Prostate gland (tissue), 2 donors: ENCODE measurements at regions not wholly inside any gene's neighbourhood (a gene's known extent, or its start where the extent isn't known, plus 50 kb on each side); places are given as distances from the start of the nearest gene placed in this dataset.
"Not testable (repeated sequence)": the region's sequence is repeated elsewhere in the genome, so short reads cannot be mapped to it uniquely, and the experiment has no call there.

Experiments used
- DNase-seq: peaks from one replicate; pipeline ENCODE4 v3.0.0-alpha.2; 2019; ENCODE audit warnings: low spot score
- H3K27ac ChIP-seq, 2 donors: fragments of 200-600 bp; sonication (generic); 2 replicates each; pipeline ENCODE4 v1.5.1; 2017 to 2019
- H3K27me3 ChIP-seq: fragments of 200-600 bp; sonication (generic); replicated peaks from 2 replicates; pipeline ENCODE4 v1.5.1; 2019; ENCODE audit not compliant: insufficient read depth
- H3K36me3 ChIP-seq, 2 donors: fragments of 200-600 bp; sonication (generic); 1 replicate in 1 of 2; 2 replicates in 1 of 2; pipeline versions ENCODE4 v1.5.1 to v1.8.1; 2017 to 2019
- H3K4me1 ChIP-seq: fragments of 200-600 bp; sonication (generic); replicated peaks from 2 replicates; pipeline ENCODE4 v1.5.1; 2019
- H3K4me3 ChIP-seq, 2 donors: fragments of 200-600 bp; sonication (generic); 2 replicates each; pipeline ENCODE4 v1.5.1; 2017 to 2019
- H3K9me3 ChIP-seq: fragments of 200-600 bp; sonication (generic); 2 replicates; pipeline ENCODE4 v1.5.1; 2017
- CTCF ChIP-seq, 4 experiments: fragments of 200-600 bp in 2 of 4; fragments of 450-650 bp in 2 of 4; sonication (generic) in 2 of 4; IDR thresholded peaks; 1 replicate in 3 of 4; 2 replicates in 1 of 4; pipeline ENCODE4 v1.5.1; 2016 to 2019; ENCODE audit warnings: antibody characterized with exemption in 4 of 4, mild to moderate bottlenecking in 2 of 4, moderate library complexity in 2 of 4
- POLR2A ChIP-seq: fragments of 450-650 bp; IDR thresholded peaks from one replicate; pipeline ENCODE4 v1.6.1; 2016; ENCODE audit warnings: antibody characterized with exemption, mild to moderate bottlenecking
- POLR2AphosphoS5 ChIP-seq: sonication (generic); formaldehyde crosslinking; IDR thresholded peaks from one replicate; pipeline ENCODE4 v1.6.1; 2017; ENCODE audit warnings: antibody characterized with exemption
- WGBS: methylation state at CpG from one replicate; pipeline ENCODE4 v1.1.5; 2018; 5-methylcytosine and 5-hydroxymethylcytosine counted together
- intact Hi-C: fragments of 100-400 bp; cut with DNase I; formaldehyde crosslinking; loops from one replicate; pipeline ENCODE4 v1.14.2; 2022

GRCh38 chrX:117407449-117408150 is 709.0 kb downstream of the KLHL13 start:
- WGBS, result 77% methylated on average over 4 of the region's 4 CpGs
- no peaks in the 10 kb centered on the region for H3K4me1 ChIP-seq
- no peaks in the 10 kb centered on the region for H3K9me3 ChIP-seq
- H3K27me3 ChIP-seq, result no peaks in the 10 kb centered on the region
- no peak for TF ChIP-seq POLR2A
- no peak for TF ChIP-seq POLR2AphosphoS5
- no peak for TF ChIP-seq CTCF (IDR thresholded peaks at IDR 0.05)
- H3K4me3 ChIP-seq, result no peak overlapping the region
- H3K36me3 ChIP-seq, result no peaks in the 10 kb centered on the region
- DNase-seq, result no peak
- H3K27ac ChIP-seq, result no peak overlapping the region
- intact Hi-C loops, result no loop called here

DNA sequence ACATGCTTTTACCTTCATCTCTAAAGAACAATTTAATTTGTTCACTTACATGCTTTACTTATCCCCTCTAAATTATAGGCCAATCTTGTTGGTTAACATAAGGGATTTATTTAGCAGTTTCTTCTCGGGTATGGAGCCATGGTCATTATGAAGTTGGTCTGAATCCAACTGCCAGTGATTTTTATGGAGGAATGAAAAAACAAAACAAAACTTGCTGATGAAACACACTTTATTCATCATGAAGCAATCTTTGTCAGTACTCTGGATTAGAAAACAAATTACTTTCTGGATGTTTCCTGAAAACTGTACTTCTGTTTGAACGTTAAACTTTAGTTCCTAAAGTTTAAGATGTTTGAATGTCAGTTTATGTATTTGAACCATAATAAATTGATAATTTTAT is 715.8 kb downstream of the KLHL13 start:
- intact Hi-C loops, result no loop called here
- no peak for TF ChIP-seq POLR2A
- Histone ChIP-seq H3K36me3 (no peaks in the 10 kb centered on the region), H3K9me3 (no peaks in the 10 kb centered on the region), H3K4me3 (no peak overlapping the region), H3K27me3 (no peaks in the 10 kb centered on the region), H3K4me1 (no peaks in the 10 kb centered on the region), H3K27ac (no peak overlapping the region)
- no peak for DNase-seq
- WGBS, result 37% methylated on average over 2 of the region's 2 CpGs

DNA sequence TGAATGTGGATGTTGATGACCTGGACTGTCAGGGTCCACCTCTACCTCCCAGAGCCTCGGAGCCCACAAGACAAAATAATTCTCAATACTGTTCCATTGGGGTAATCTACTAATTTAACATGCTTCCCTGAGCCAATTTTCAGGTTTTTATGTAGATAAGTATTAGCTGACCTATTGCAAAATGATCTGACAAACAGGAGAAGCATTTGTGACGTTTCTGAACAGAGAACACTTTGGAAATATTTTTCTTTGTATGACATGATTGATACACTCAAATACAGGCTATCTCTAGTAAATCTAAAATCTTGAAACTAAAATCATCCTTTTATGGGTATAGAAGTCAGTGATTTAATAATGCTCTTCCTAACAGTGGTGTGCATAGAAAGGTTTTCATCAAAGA is 716.6 kb downstream of the KLHL13 start:
- Histone ChIP-seq H3K4me1 (no peaks in the 10 kb centered on the region), H3K27me3 (no peaks in the 10 kb centered on the region), H3K27ac (no peak overlapping the region), H3K4me3 (no peak overlapping the region), H3K36me3 (no peaks in the 10 kb centered on the region), H3K9me3 (no peaks in the 10 kb centered on the region)
- WGBS, result 65% methylated on average over 2 of the region's 2 CpGs
- intact Hi-C loops, result no loop called here
- TF ChIP-seq POLR2A (no peak), CTCF (IDR thresholded peaks at IDR 0.05) (no peak), POLR2AphosphoS5 (no peak)
- DNase-seq, result no peak

DNA sequence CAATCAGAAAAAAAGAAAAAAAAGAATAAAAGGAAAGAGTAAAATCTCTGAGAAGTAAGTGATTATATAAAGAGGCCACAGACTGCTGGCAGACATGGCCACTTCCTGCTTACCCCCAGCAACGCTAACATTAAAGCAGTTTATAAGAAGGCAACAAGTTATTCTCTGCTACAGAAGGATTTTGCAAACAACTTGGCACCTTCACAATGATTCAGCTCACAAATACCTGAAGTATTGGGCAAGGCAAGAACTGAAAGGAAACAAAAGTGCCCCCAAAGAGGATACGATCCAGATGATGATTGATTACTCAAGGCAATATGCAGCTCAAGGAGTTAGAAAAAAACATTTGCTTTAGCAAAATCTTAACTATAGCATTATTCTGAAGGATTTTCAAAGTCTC is 718.8 kb downstream of the KLHL13 start:
- no peak overlapping the region for H3K4me3 ChIP-seq
- H3K27me3 ChIP-seq, result no peaks in the 10 kb centered on the region
- 45% methylated on average over 2 of the region's 2 CpGs for WGBS
- no peak for TF ChIP-seq POLR2A
- DNase-seq, result no peak
- H3K4me1 ChIP-seq, result no peaks in the 10 kb centered on the region
- H3K36me3 ChIP-seq, result no peaks in the 10 kb centered on the region
- H3K27ac ChIP-seq, result no peak overlapping the region
- H3K9me3 ChIP-seq, result no peaks in the 10 kb centered on the region
- intact Hi-C loops, result no loop called here

- H3K9me3 ChIP-seq, H3K27me3 ChIP-seq, H3K4me1 ChIP-seq, DNase-seq, H3K4me3 ChIP-seq, H3K27ac ChIP-seq, H3K36me3 ChIP-seq, intact Hi-C loops: not testable (repeated sequence)
- 100% methylated on average over 3 of the region's 33 CpGs for WGBS
Measured at GRCh38 chrX:117394506-117395070, 722.0 kb downstream of the KLHL13 start.

- H3K27me3 ChIP-seq, H3K4me3 ChIP-seq, H3K36me3 ChIP-seq, H3K27ac ChIP-seq, DNase-seq, H3K4me1 ChIP-seq, intact Hi-C loops, H3K9me3 ChIP-seq: not testable (repeated sequence)
- 100% methylated on average over 1 of the region's 5 CpGs for WGBS
Measured at GRCh38 chrX:117392360-117392759, 724.2 kb downstream of the KLHL13 start.

- no peak for DNase-seq
- H3K4me3 ChIP-seq, result no peak overlapping the region
- no peak overlapping the region for H3K27ac ChIP-seq
- H3K36me3 ChIP-seq, result no peaks in the 10 kb centered on the region
- intact Hi-C loops, result no loop called here
- H3K4me1 ChIP-seq, result no peaks in the 10 kb centered on the region
- no peaks in the 10 kb centered on the region for H3K9me3 ChIP-seq
- no peaks in the 10 kb centered on the region for H3K27me3 ChIP-seq
- TF ChIP-seq POLR2AphosphoS5 (no peak), POLR2A (no peak), CTCF (IDR thresholded peaks at IDR 0.05) (no peak)
Measured at GRCh38 chrX:117376460-117376859, 740.1 kb downstream of the KLHL13 start.
